GM23248 (cell line): ENCODE measurements at regions not wholly inside any gene's neighbourhood (a gene's known extent, or its start where the extent isn't known, plus 50 kb on each side); places are given as distances from the start of the nearest gene placed in this dataset.

Experiments used
- DNase-seq: peaks from one replicate; pipeline ENCODE4 v3.0.0-alpha.2; 2015
- H2AFZ ChIP-seq: fragments of 200-600 bp; sonication (generic); 2 replicates; pipeline ENCODE4 v1.6.1; 2016; ENCODE audit warnings: antibody characterized with exemption
- H3F3A ChIP-seq: fragments of 200-600 bp; sonication (generic); 2 replicates; pipeline ENCODE4 v1.6.1; 2016; ENCODE audit warnings: mild to moderate bottlenecking, antibody characterized with exemption, mixed run types; ENCODE audit not compliant: insufficient read depth
- H3K27ac ChIP-seq: fragments of 200-600 bp; sonication (generic); 2 replicates; pipeline ENCODE4 v1.5.1; 2016; ENCODE audit warnings: mild to moderate bottlenecking
- H3K27me3 ChIP-seq: fragments of 200-600 bp; sonication (generic); replicated peaks from 2 replicates; pipeline ENCODE4 v1.6.1; 2016; ENCODE audit warnings: mild to moderate bottlenecking; ENCODE audit not compliant: insufficient read depth
- H3K36me3 ChIP-seq: fragments of 200-600 bp; sonication (generic); 2 replicates; pipeline ENCODE4 v1.6.1; 2016; ENCODE audit warnings: low read depth, mild to moderate bottlenecking
- H3K4me1 ChIP-seq: fragments of 200-600 bp; sonication (generic); 2 replicates; pipeline ENCODE4 v1.6.1; 2016; ENCODE audit warnings: mild to moderate bottlenecking; ENCODE audit not compliant: insufficient read depth
- H3K4me2 ChIP-seq: fragments of 200-600 bp; sonication (generic); one replicate; pipeline ENCODE4 v1.6.1; 2016; ENCODE audit warnings: mild to moderate bottlenecking; ENCODE audit not compliant: unreplicated experiment
- H3K4me3 ChIP-seq: fragments of 200-600 bp; sonication (generic); 2 replicates; pipeline ENCODE4 v1.5.1; 2016; ENCODE audit warnings: mild to moderate bottlenecking
- H3K79me2 ChIP-seq: fragments of 200-600 bp; sonication (generic); 2 replicates; pipeline ENCODE4 v1.6.1; 2016; ENCODE audit warnings: mild to moderate bottlenecking; ENCODE audit not compliant: insufficient read depth
- H3K9ac ChIP-seq: fragments of 200-600 bp; sonication (generic); 2 replicates; pipeline ENCODE4 v1.6.1; 2016; ENCODE audit warnings: mild to moderate bottlenecking
- H3K9me2 ChIP-seq: fragments of 200-600 bp; sonication (generic); 2 replicates; pipeline ENCODE4 v1.6.1; 2016; ENCODE audit warnings: mixed run types, mild to moderate bottlenecking, moderate library complexity; ENCODE audit not compliant: insufficient read depth
- H3K9me3 ChIP-seq: fragments of 200-600 bp; sonication (generic); one replicate; pipeline ENCODE4 v1.6.1; 2017; ENCODE audit warnings: low read depth
- H4K20me1 ChIP-seq: fragments of 200-600 bp; sonication (generic); 2 replicates; pipeline ENCODE4 v1.6.0; 2016; ENCODE audit not compliant: insufficient read depth
- EZH2 ChIP-seq: fragments of 200-600 bp; sonication (generic); IDR thresholded peaks from 2 replicates; pipeline ENCODE4 v1.6.1; 2018; ENCODE audit warnings: antibody characterized with exemption, mild to moderate bottlenecking; ENCODE audit not compliant: insufficient read depth, poor library complexity, severe bottlenecking
- EZH2phosphoT487 ChIP-seq: fragments of 200-600 bp; sonication (generic); IDR thresholded peaks from 2 replicates; pipeline ENCODE4 v1.6.1; 2018; ENCODE audit warnings: antibody characterized with exemption, moderate library complexity, mild to moderate bottlenecking, low read depth; ENCODE audit not compliant: insufficient read depth
- WGBS, 2 experiments: methylation state at CpG; one replicate each; pipeline ENCODE4 v1.1.6; 2015 to 2017; ENCODE audit warnings: low lambda C conversion rate in 2 of 2, low coverage in 1 of 2; ENCODE audit errors: missing lambda C conversion rate in 2 of 2; 5-methylcytosine and 5-hydroxymethylcytosine counted together
- in situ Hi-C: fragments of 300-500 bp; cut with MboI; formaldehyde crosslinking; loops from 2 replicates; pipeline ENCODE4 v1.15.0; 2020

DNA sequence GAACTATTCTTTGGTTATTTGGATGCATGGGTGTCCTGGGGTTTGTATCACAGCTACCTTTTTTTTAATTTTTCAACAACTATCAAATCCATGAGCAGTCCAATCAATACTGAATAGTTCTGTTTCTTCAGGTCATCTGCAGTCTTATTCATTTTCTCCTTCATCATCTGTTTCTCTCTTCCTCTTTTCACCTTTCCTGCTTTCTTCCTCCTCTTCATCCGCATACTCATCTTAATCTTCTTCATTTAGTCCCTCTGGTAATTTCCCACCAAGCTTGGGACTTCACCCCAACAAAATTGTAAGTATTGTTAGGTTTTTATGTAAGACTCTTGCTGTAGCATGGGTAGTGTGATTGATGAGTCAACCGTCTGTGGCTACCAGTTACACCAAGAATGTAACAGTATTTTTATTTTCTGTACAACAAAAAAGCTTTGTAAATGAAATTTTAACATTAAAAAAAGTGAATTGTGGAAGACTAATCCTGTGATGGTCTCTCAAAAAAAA is 184.1 kb upstream of the RNPC3 start:
- in situ Hi-C loops, result no loop called here
- Histone ChIP-seq H2AFZ (no peak overlapping the region), H3F3A (no peaks in the 10 kb centered on the region), H3K36me3 (no peaks in the 10 kb centered on the region), H3K4me3 (no peak overlapping the region), H3K4me1 (no peaks in the 10 kb centered on the region), H3K9me2 (no peaks in the 10 kb centered on the region), H3K27me3 (no peaks in the 10 kb centered on the region), H3K27ac (no peak overlapping the region), H3K4me2 (no peak overlapping the region), H3K79me2 (no peaks in the 10 kb centered on the region), H3K9ac (no peak overlapping the region), H4K20me1 (no peaks in the 10 kb centered on the region), H3K9me3 (no peaks in the 10 kb centered on the region)
- DNase-seq, result no peak
- no peak for TF ChIP-seq EZH2phosphoT487
- TF ChIP-seq EZH2, result no peak
- WGBS, 2 experiments, result 39 to 40% methylated on average over 2 of the region's 2 CpGs

DNA sequence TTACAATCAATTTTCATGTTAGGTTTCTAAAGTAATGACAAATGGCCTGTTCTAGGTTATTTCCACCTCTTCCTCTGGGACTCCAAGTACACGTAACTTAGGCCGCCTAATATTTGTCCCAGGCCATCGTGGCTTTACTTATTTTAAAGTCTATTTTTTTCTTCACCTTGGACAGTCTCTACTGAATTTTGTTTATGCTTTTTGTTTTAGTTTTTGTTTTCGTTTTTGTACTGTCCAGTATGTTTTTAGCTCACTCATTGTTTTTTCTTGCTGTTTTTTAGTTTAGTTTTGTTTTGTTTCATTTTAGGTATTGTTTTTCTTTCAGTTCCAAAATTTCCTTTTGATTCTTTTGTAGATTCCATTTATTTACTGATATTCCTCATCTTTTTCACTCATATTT is 187.7 kb upstream of the RNPC3 start:
- Histone ChIP-seq H3K9me3 (no peaks in the 10 kb centered on the region), H3K4me1 (no peaks in the 10 kb centered on the region), H3F3A (no peaks in the 10 kb centered on the region), H3K27ac (no peak overlapping the region), H3K9me2 (no peaks in the 10 kb centered on the region), H4K20me1 (no peaks in the 10 kb centered on the region), H3K9ac (no peak overlapping the region), H2AFZ (no peak overlapping the region), H3K79me2 (no peaks in the 10 kb centered on the region), H3K4me3 (no peak overlapping the region), H3K27me3 (no peaks in the 10 kb centered on the region), H3K4me2 (no peak overlapping the region), H3K36me3 (no peaks in the 10 kb centered on the region)
- DNase-seq, result no peak
- 47 to 56% methylated on average over 4 of the region's 4 CpGs for WGBS, 2 experiments
- TF ChIP-seq EZH2phosphoT487 (no peak), EZH2 (no peak)
- in situ Hi-C loops, result no loop called here

DNA sequence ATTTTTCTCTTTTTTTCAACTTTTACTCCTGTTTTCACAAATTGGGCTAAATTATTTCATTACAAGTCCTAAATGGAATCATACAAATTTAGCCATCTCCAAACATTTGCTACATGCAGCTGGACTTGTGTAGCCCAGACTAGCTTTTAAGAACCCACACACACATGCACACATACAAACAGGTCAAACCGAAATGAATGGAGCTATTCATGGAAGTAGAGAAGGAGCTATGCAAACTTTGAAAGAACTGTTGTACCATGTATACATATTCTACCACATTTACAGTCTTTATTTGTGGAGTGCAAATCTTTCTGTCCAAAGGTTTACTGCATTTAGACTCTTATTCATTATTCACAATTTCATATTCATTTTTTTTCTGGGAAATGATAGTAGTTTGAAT is 189.1 kb upstream of the RNPC3 start:
- no peaks in the 10 kb centered on the region for H3K27me3 ChIP-seq
- H4K20me1 ChIP-seq, result no peaks in the 10 kb centered on the region
- H3K27ac ChIP-seq, result no peak overlapping the region
- no peak overlapping the region for H3K9ac ChIP-seq
- no peaks in the 10 kb centered on the region for H3F3A ChIP-seq
- H2AFZ ChIP-seq, result no peak overlapping the region
- no peak overlapping the region for H3K4me3 ChIP-seq
- H3K4me2 ChIP-seq, result no peak overlapping the region
- in situ Hi-C loops, result no loop called here
- WGBS, 2 experiments, result 13 to 16% methylated on average over 1 of the region's 1 CpG
- no peaks in the 10 kb centered on the region for H3K9me3 ChIP-seq
- TF ChIP-seq EZH2 (no peak), EZH2phosphoT487 (no peak)
- no peaks in the 10 kb centered on the region for H3K79me2 ChIP-seq
- DNase-seq, result no peak
- no peaks in the 10 kb centered on the region for H3K36me3 ChIP-seq
- no peaks in the 10 kb centered on the region for H3K4me1 ChIP-seq
- H3K9me2 ChIP-seq, result no peaks in the 10 kb centered on the region

DNA sequence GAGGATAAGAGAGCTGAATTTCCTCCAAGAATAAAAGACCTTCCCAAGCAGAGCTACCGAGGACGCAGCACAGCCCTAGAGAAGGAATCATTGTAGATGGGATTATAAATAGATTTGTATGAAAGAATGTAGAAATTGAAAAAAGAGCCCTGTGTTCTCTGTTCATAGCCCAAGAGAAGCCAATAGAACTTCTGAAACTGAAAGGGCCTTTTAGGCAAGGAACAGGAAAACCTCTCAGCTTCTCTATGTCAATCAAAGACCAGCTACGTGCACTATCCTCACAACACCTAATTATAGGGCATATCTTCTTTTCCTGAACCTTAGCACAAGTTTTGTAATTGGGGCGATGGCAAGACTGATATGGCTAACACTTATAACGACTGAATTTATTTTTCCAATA is 192.4 kb upstream of the RNPC3 start:
- H3K9me2 ChIP-seq, result no peaks in the 10 kb centered on the region
- no peaks in the 10 kb centered on the region for H3K9me3 ChIP-seq
- 32 to 35% methylated on average over 5 of the region's 5 CpGs for WGBS, 2 experiments
- H4K20me1 ChIP-seq, result no peaks in the 10 kb centered on the region
- H2AFZ ChIP-seq, result no peak overlapping the region
- no peak overlapping the region for H3K4me3 ChIP-seq
- no peak for TF ChIP-seq EZH2phosphoT487
- no peak for TF ChIP-seq EZH2
- no peak overlapping the region for H3K27ac ChIP-seq
- no peak for DNase-seq
- no peak overlapping the region for H3K9ac ChIP-seq
- no peaks in the 10 kb centered on the region for H3F3A ChIP-seq
- no peaks in the 10 kb centered on the region for H3K4me1 ChIP-seq
- H3K4me2 ChIP-seq, result no peak overlapping the region
- H3K36me3 ChIP-seq, result no peaks in the 10 kb centered on the region
- in situ Hi-C loops, result no loop called here
- no peaks in the 10 kb centered on the region for H3K79me2 ChIP-seq
- H3K27me3 ChIP-seq, result no peaks in the 10 kb centered on the region
